Neural progenitor cell (in vitro differentiated cells): ENCODE measurements at regions not wholly inside any gene's neighbourhood (a gene's known extent, or its start where the extent isn't known, plus 50 kb on each side); places are given as distances from the start of the nearest gene placed in this dataset.

Experiments
- EZH2 ChIP-seq: fragments of 200-600 bp; sonication (generic); IDR thresholded peaks from 2 replicates; pipeline ENCODE4 v1.6.1; 2017; ENCODE audit warnings: antibody characterized with exemption, mild to moderate bottlenecking, moderate library complexity
- EZH2phosphoT487 ChIP-seq: fragments of 200-600 bp; sonication (generic); IDR thresholded peaks from 2 replicates; pipeline ENCODE4 v1.6.1; 2017; ENCODE audit warnings: antibody characterized with exemption
- TF ChIP-seq, protein P1 (sequence below): fragments of 200-600 bp; sonication (generic); IDR thresholded peaks from 2 replicates; pipeline ENCODE4 v1.5.1; 2017; ENCODE audit warnings: antibody characterized with exemption, mild to moderate bottlenecking

DNA sequence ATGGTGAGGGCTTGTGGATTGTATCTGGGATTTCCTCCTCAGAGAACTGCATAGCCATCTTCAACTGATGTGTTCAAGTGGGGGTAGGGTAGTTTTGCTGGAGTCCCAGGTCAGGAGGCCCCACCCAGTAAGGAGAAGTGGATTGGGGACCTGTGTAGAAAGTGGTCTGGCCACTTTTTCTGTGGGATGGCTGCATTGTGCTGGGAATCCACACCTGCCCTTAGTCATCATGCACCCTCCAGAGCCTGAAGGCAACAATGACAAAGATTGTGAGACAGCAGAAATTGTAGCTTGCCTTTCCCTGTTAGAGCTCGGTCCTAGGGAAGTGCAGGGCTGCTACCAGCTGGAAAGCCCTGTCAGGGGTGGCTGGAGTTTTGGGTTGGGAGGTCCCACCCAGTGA, 255.4 kb downstream of the NDFIP2 start:
- TF ChIP-seq, protein P1, sequence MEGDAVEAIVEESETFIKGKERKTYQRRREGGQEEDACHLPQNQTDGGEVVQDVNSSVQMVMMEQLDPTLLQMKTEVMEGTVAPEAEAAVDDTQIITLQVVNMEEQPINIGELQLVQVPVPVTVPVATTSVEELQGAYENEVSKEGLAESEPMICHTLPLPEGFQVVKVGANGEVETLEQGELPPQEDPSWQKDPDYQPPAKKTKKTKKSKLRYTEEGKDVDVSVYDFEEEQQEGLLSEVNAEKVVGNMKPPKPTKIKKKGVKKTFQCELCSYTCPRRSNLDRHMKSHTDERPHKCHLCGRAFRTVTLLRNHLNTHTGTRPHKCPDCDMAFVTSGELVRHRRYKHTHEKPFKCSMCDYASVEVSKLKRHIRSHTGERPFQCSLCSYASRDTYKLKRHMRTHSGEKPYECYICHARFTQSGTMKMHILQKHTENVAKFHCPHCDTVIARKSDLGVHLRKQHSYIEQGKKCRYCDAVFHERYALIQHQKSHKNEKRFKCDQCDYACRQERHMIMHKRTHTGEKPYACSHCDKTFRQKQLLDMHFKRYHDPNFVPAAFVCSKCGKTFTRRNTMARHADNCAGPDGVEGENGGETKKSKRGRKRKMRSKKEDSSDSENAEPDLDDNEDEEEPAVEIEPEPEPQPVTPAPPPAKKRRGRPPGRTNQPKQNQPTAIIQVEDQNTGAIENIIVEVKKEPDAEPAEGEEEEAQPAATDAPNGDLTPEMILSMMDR: no peak
- no peak for TF ChIP-seq EZH2
- no peak for TF ChIP-seq EZH2phosphoT487
